Spinal cord (tissue), 9 donors: ENCODE measurements at regions not wholly inside any gene's neighbourhood (a gene's known extent, or its start where the extent isn't known, plus 50 kb on each side); places are given as distances from the start of the nearest gene placed in this dataset.
"Not testable (repeated sequence)": the region's sequence is repeated elsewhere in the genome, so short reads cannot be mapped to it uniquely, and the experiment has no call there.

Source experiments
- DNase-seq, 6 donors: peaks; one replicate each; pipeline versions ENCODE4 v3.0.0 to v3.0.0-alpha.2; 2013 to 2015; ENCODE audit warnings: low spot score in 6 of 6, low read depth in 4 of 6
- H3K27ac ChIP-seq: one replicate; pipeline ENCODE4 v1.5.1; 2013; ENCODE audit warnings: low read depth, low read length, control low read depth
- H3K27me3 ChIP-seq: one replicate; pipeline ENCODE4 v1.6.1; 2013; ENCODE audit warnings: low read length; ENCODE audit not compliant: control insufficient read depth, insufficient read depth
- H3K36me3 ChIP-seq: one replicate; pipeline ENCODE4 v1.6.1; 2013; ENCODE audit warnings: low read length; ENCODE audit not compliant: control insufficient read depth, insufficient read depth
- H3K4me1 ChIP-seq: one replicate; pipeline ENCODE4 v1.6.1; 2013; ENCODE audit warnings: low read length; ENCODE audit not compliant: control insufficient read depth, insufficient read depth
- H3K4me3 ChIP-seq: one replicate; pipeline ENCODE4 v1.5.1; 2013; ENCODE audit warnings: low read depth, low read length, control low read depth
- H3K9me3 ChIP-seq: one replicate; pipeline ENCODE4 v1.6.1; 2013; ENCODE audit warnings: low read length; ENCODE audit not compliant: control insufficient read depth, insufficient read depth
- WGBS: methylation state at CpG from one replicate; pipeline ENCODE4 v1.1.5; 2013; ENCODE audit warnings: missing lambda C conversion rate; ENCODE audit not compliant: insufficient coverage; 5-methylcytosine and 5-hydroxymethylcytosine counted together
- donor health status: healthy.

- Histone ChIP-seq H3K4me1 (no peaks in the 10 kb centered on the region), H3K36me3 (no peaks in the 10 kb centered on the region), H3K9me3 (no peaks in the 10 kb centered on the region), H3K27me3 (no peaks in the 10 kb centered on the region), H3K27ac (no peak overlapping the region), H3K4me3 (no peak overlapping the region)
- DNase-seq: no peak
- WGBS: 98% methylated on average over 21 of the region's 23 CpGs
These were observed 857.0 kb upstream of the IGFBP7 start for GRCh38 chr4:57966987-57967760.

- not testable (repeated sequence) for DNase-seq, H3K27me3 ChIP-seq, H3K9me3 ChIP-seq, H3K36me3 ChIP-seq, H3K4me3 ChIP-seq, H3K4me1 ChIP-seq, H3K27ac ChIP-seq
- 98% methylated on average over 19 of the region's 25 CpGs for WGBS
These were observed 855.2 kb upstream of the IGFBP7 start for GRCh38 chr4:57965431-57965830.

- Histone ChIP-seq H3K9me3 (no peaks in the 10 kb centered on the region), H3K27me3 (no peaks in the 10 kb centered on the region), H3K4me1 (no peaks in the 10 kb centered on the region), H3K36me3 (no peaks in the 10 kb centered on the region), H3K4me3 (no peak overlapping the region), H3K27ac (no peak overlapping the region)
- WGBS: no CpG with 5 or more reads among the region's 1 CpG
- DNase-seq: no peak
These were observed 835.1 kb upstream of the IGFBP7 start for GRCh38 chr4:57945298-57945697.

GRCh38 chr4:57943682-57944081 is 833.5 kb upstream of the IGFBP7 start:
- DNase-seq: no peak
- H3K4me1 ChIP-seq: no peaks in the 10 kb centered on the region
- no peaks in the 10 kb centered on the region for H3K27me3 ChIP-seq
- no peaks in the 10 kb centered on the region for H3K9me3 ChIP-seq
- no peak overlapping the region for H3K4me3 ChIP-seq
- no peaks in the 10 kb centered on the region for H3K36me3 ChIP-seq
- 75% methylated on average over 5 of the region's 8 CpGs for WGBS
- no peak overlapping the region for H3K27ac ChIP-seq

GRCh38 chr4:57937326-57937725 is 827.1 kb upstream of the IGFBP7 start:
- H3K27ac ChIP-seq, H3K4me1 ChIP-seq, H3K9me3 ChIP-seq, H3K36me3 ChIP-seq, H3K4me3 ChIP-seq, H3K27me3 ChIP-seq, DNase-seq: not testable (repeated sequence)
- 100% methylated on average over 1 of the region's 2 CpGs for WGBS

- H3K27me3 ChIP-seq: no peaks in the 10 kb centered on the region
- no peak overlapping the region for H3K27ac ChIP-seq
- no peak for DNase-seq
- H3K4me1 ChIP-seq: no peaks in the 10 kb centered on the region
- no CpG with 5 or more reads among the region's 3 CpGs for WGBS
- no peak overlapping the region for H3K4me3 ChIP-seq
- no peaks in the 10 kb centered on the region for H3K9me3 ChIP-seq
- no peaks in the 10 kb centered on the region for H3K36me3 ChIP-seq
These were observed 816.1 kb upstream of the IGFBP7 start for GRCh38 chr4:57926311-57926710.

GRCh38 chr4:57924951-57925350 is 814.8 kb upstream of the IGFBP7 start:
- H3K36me3 ChIP-seq: no peaks in the 10 kb centered on the region
- no peaks in the 10 kb centered on the region for H3K4me1 ChIP-seq
- peak in 1 of 6 donors; percentile 80 for DNase-seq
- no peak overlapping the region for H3K4me3 ChIP-seq
- no CpG with 5 or more reads among the region's 1 CpG for WGBS
- H3K27ac ChIP-seq: no peak overlapping the region
- no peaks in the 10 kb centered on the region for H3K9me3 ChIP-seq
- H3K27me3 ChIP-seq: no peaks in the 10 kb centered on the region

GRCh38 chr4:57916479-57916878 is 806.3 kb upstream of the IGFBP7 start:
- no peak for DNase-seq
- H3K4me3 ChIP-seq: no peak overlapping the region
- H3K4me1 ChIP-seq: no peaks in the 10 kb centered on the region
- no peaks in the 10 kb centered on the region for H3K27me3 ChIP-seq
- no peaks in the 10 kb centered on the region for H3K36me3 ChIP-seq
- no peaks in the 10 kb centered on the region for H3K9me3 ChIP-seq
- H3K27ac ChIP-seq: no peak overlapping the region

GRCh38 chr4:57911203-57911602 is 801.0 kb upstream of the IGFBP7 start:
- no peaks in the 10 kb centered on the region for H3K4me1 ChIP-seq
- H3K9me3 ChIP-seq: no peaks in the 10 kb centered on the region
- no peak overlapping the region for H3K27ac ChIP-seq
- DNase-seq: no peak
- no peak overlapping the region for H3K4me3 ChIP-seq
- H3K27me3 ChIP-seq: no peaks in the 10 kb centered on the region
- H3K36me3 ChIP-seq: no peaks in the 10 kb centered on the region

GRCh38 chr4:57910151-57910550 is 800.0 kb upstream of the IGFBP7 start:
- no peak for DNase-seq
- WGBS: no CpG with 5 or more reads among the region's 3 CpGs
- no peak overlapping the region for H3K4me3 ChIP-seq
- no peak overlapping the region for H3K27ac ChIP-seq
- no peaks in the 10 kb centered on the region for H3K9me3 ChIP-seq
- no peaks in the 10 kb centered on the region for H3K36me3 ChIP-seq
- H3K4me1 ChIP-seq: no peaks in the 10 kb centered on the region
- no peaks in the 10 kb centered on the region for H3K27me3 ChIP-seq
